ENCODE measurements at regions not wholly inside any gene's neighbourhood (a gene's known extent, or its start where the extent isn't known, plus 50 kb on each side); places are given as distances from the start of the nearest gene placed in this dataset.

GRCh38 chr20:52427960-52428359 lies 236.4 kb upstream of the ZFP64 start:
- no peak for TF ChIP-seq POLR2AphosphoS5 (IDR thresholded peaks at IDR 0.05; ENCODE audit: low read depth, low read length)
- TF ChIP-seq POLR2A (IDR thresholded peaks at IDR 0.05; ENCODE audit: low read depth, low read length): no peak
- no peak for TF ChIP-seq POU2F2 (IDR thresholded peaks at IDR 0.05; ENCODE audit: low read depth, low read length)
